K562 (cell line): ENCODE measurements at regions not wholly inside any gene's neighbourhood (a gene's known extent, or its start where the extent isn't known, plus 50 kb on each side); places are given as distances from the start of the nearest gene placed in this dataset.

Experiments
- ATAC-seq: fragments of 200-7000 bp; cut with Tn5 transposase; 3 replicates; pipeline ENCODE4 v1.9.1; 2020; ENCODE audit warnings: moderate library complexity
- BruUV-seq: library from RNA; stranded (reverse); fragments of 400-500 nt; replicated peaks from 2 replicates; lab custom pipeline; 2021; lab: Mats Ljungman, UMichigan
- CTCF ChIA-PET: fragments of 300-600 bp; formaldehyde crosslinking; extraction: SDS; loops from one replicate; lab custom pipeline; 2021; ENCODE audit warnings: low intra/inter-chr PET ratio; lab: Yijun Ruan, JAX
- POLR2A ChIA-PET: fragments of 300-600, 350-650 bp; sonication (Branson Sonifier 250); formaldehyde crosslinking; extraction: SDS; loops from one replicate; lab custom pipeline; 2021; ENCODE audit warnings: antibody characterized with exemption, inconsistent platforms; lab: Yijun Ruan, JAX
- DNase-seq, 4 experiments: peaks; one replicate each; pipeline versions ENCODE4 v3.0.0 to v3.0.0-alpha.2; 2011 to 2018; ENCODE audit warnings: low spot score in 3 of 4, mixed read lengths in 3 of 4; ENCODE audit errors: extremely low read depth in 1 of 4
- FAIRE-seq: peaks from 2 replicates; lab custom pipeline; 2011; peaks lifted over from hg19 to GRCh38; lab: Jason Lieb, UNC
- H2AFZ ChIP-seq: 2 replicates; pipeline ENCODE4 v1.6.0; 2011; ENCODE audit warnings: low read depth, low read length, control low read depth, inconsistent platforms
- H3K27ac ChIP-seq: fragments of 200-600 bp; 3 replicates; pipeline ENCODE4 v1.8.0; 2011; ENCODE audit warnings: low read depth, mild to moderate bottlenecking, control low read depth, inconsistent platforms, low read length, moderate library complexity, mixed read lengths; ENCODE audit errors: extremely low read depth
- H3K27me3 ChIP-seq, 2 experiments: fragments of 300-600 bp in 1 of 2; 2 replicates in 1 of 2; 3 replicates in 1 of 2; pipeline versions ENCODE4 v1.6.0 to v1.8.0; 2011; ENCODE audit warnings: inconsistent platforms in 2 of 2, low read length in 2 of 2, mild to moderate bottlenecking in 1 of 2, mixed read lengths in 1 of 2, moderate library complexity in 1 of 2; ENCODE audit not compliant: control insufficient read depth in 2 of 2, insufficient read depth in 2 of 2
- H3K36me3 ChIP-seq: fragments of 300-600 bp; 3 replicates; pipeline ENCODE4 v1.8.0; 2011; ENCODE audit warnings: mild to moderate bottlenecking, low read length, inconsistent platforms; ENCODE audit not compliant: control insufficient read depth, insufficient read depth
- H3K4me1 ChIP-seq, 2 experiments: fragments of 200-600 bp in 1 of 2; replicated peaks in 1 of 2; 2 replicates in 1 of 2; 3 replicates in 1 of 2; pipeline versions ENCODE4 v1.5.1 to v1.8.0; 2011; ENCODE audit warnings: inconsistent platforms in 2 of 2, low read length in 2 of 2, mild to moderate bottlenecking in 1 of 2, mixed read lengths in 1 of 2, moderate library complexity in 1 of 2; ENCODE audit not compliant: control insufficient read depth in 2 of 2, insufficient read depth in 2 of 2
- H3K4me2 ChIP-seq: 2 replicates; pipeline ENCODE4 v1.6.1; 2011; ENCODE audit warnings: low read length, control low read depth, inconsistent platforms, mixed read lengths; ENCODE audit not compliant: insufficient read depth
- H3K4me3 ChIP-seq: fragments of 200-600 bp; sonication (generic), shearing (Covaris generic); 2 replicates; pipeline ENCODE4 v1.5.1; 2016; ENCODE audit warnings: control low read depth, inconsistent platforms
- H3K79me2 ChIP-seq: fragments of 200-600 bp; 3 replicates; pipeline ENCODE4 v1.8.0; 2011; ENCODE audit warnings: low read length, inconsistent platforms; ENCODE audit not compliant: control insufficient read depth, insufficient read depth
- H3K9ac ChIP-seq, 2 experiments: 2 replicates each; pipeline versions ENCODE4 v1.6.0 to v1.6.1; 2011; ENCODE audit warnings: low read depth in 2 of 2, low read length in 2 of 2, control low read depth in 1 of 2, inconsistent platforms in 1 of 2, mild to moderate bottlenecking in 1 of 2, mixed read lengths in 1 of 2; ENCODE audit not compliant: insufficient read depth in 1 of 2
- H3K9me1 ChIP-seq: one replicate; pipeline ENCODE4 v1.6.0; 2011; ENCODE audit warnings: inconsistent platforms, mild to moderate bottlenecking, low read length, moderate library complexity; ENCODE audit not compliant: control insufficient read depth, insufficient read depth
- H3K9me3 ChIP-seq: replicated peaks from 2 replicates; pipeline ENCODE4 v1.5.1; 2011; ENCODE audit warnings: low read depth, low read length, inconsistent platforms; ENCODE audit not compliant: control insufficient read depth, insufficient read depth
- H4K20me1 ChIP-seq: replicated peaks from 2 replicates; pipeline ENCODE4 v1.6.1; 2011; ENCODE audit warnings: low read length, inconsistent platforms, mixed read lengths; ENCODE audit not compliant: control insufficient read depth, insufficient read depth
- CAMTA2 ChIP-seq: fragments of 250-450 bp; sonication (Bioruptor Pico); conservative IDR thresholded peaks from 2 replicates; pipeline ENCODE4 v1.5.1; 2022
- CCAR2 ChIP-seq: fragments of 200-400 bp; formaldehyde crosslinking; IDR thresholded peaks from 2 replicates; pipeline ENCODE4 v1.6.1; 2017; ENCODE audit warnings: mild to moderate bottlenecking, low read depth, low read length
- CREBBP ChIP-seq: IDR thresholded peaks from one replicate; pipeline ENCODE4 v1.6.1; 2012; ENCODE audit warnings: low read depth, mild to moderate bottlenecking, control low read depth, inconsistent platforms, low read length
- CUX1 ChIP-seq: fragments of 200-800 bp; sonication (Bioruptor generic); IDR thresholded peaks from 2 replicates; pipeline ENCODE4 v1.6.1; 2016; ENCODE audit warnings: missing genetic modification characterization, missing compliant biosample characterization
- DACH1 ChIP-seq: fragments of 450-650 bp; IDR thresholded peaks from 2 replicates; pipeline ENCODE4 v1.6.1; 2018; ENCODE audit not compliant: partially characterized antibody
- NEUROD1 ChIP-seq: fragments of 150-350 bp; IDR thresholded peaks from 2 replicates; pipeline ENCODE4 v1.6.1; 2014; ENCODE audit warnings: borderline replicate concordance, low read length, low read depth; ENCODE audit not compliant: partially characterized antibody
- PHF20 ChIP-seq: fragments of 450-650 bp; IDR thresholded peaks from 2 replicates; pipeline ENCODE4 v1.6.1; 2018; ENCODE audit not compliant: partially characterized antibody
- SREBF1 ChIP-seq: fragments of 150-350 bp; IDR thresholded peaks from 2 replicates; pipeline ENCODE4 v1.6.1; 2014; ENCODE audit warnings: antibody characterized with exemption, low read depth, low read length, borderline replicate concordance
- TRIM25 ChIP-seq: fragments of 450-650 bp; IDR thresholded peaks from 2 replicates; pipeline ENCODE4 v1.7.0; 2016; ENCODE audit warnings: borderline replicate concordance
- ZNF184 ChIP-seq: sonication (generic); formaldehyde crosslinking; IDR thresholded peaks from 2 replicates; pipeline ENCODE4 v1.5.0; 2020; ENCODE audit warnings: missing genetic modification reagents
- ZNF277 ChIP-seq: fragments of 250-450 bp; sonication (Bioruptor Pico); IDR thresholded peaks from 2 replicates; pipeline ENCODE4 v1.8.0; 2022; ENCODE audit warnings: inconsistent platforms, mild to moderate bottlenecking, moderate library complexity, borderline replicate concordance
- ZNF830 ChIP-seq: fragments of 250-450 bp; sonication (Bioruptor Pico); IDR thresholded peaks from 2 replicates; pipeline ENCODE4 v1.5.0; 2021; ENCODE audit warnings: mild to moderate bottlenecking
- WGBS: fragments of 100-300 bp; shearing (Covaris generic); methylation state at CpG from one replicate; pipeline ENCODE4 v1.1.6; 2016; ENCODE audit warnings: low coverage, mixed read lengths; ENCODE audit not compliant: insufficient coverage; ENCODE audit errors: missing lambda C conversion rate; 5-methylcytosine and 5-hydroxymethylcytosine counted together
- in situ Hi-C: fragments of 300-500 bp; cut with MboI; formaldehyde crosslinking; loops from 4 replicates; pipeline ENCODE4 v1.15.0; 2018; ENCODE audit warnings: inconsistent platforms, mixed read lengths
- intact Hi-C: fragments of 100-400 bp; cut with micrococcal nuclease; formaldehyde crosslinking; loops from 2 replicates; pipeline ENCODE4 v1.14.2; 2022

- TF ChIP-seq ZNF184 (CRISPR knock-in tag), result no peak
- TF ChIP-seq DACH1, result no peak
Observed at GRCh38 chr9:115202960-115203751, 85.2 kb upstream of the TNC start (continued).

- POLR2A ChIA-PET, result no interaction called here
- Histone ChIP-seq H3K9me3 (no peaks in the 10 kb centered on the region), H3K4me2 (no peak overlapping the region), H3K4me3 (no peak overlapping the region), H3K27ac (no peak overlapping the region), H3K9ac (no peak overlapping the region), H3K36me3 (no peaks in the 10 kb centered on the region), H3K27me3 (no peaks in the 10 kb centered on the region), H3K79me2 (no peaks in the 10 kb centered on the region), H3K4me1 (no peaks in the 10 kb centered on the region), H3K9me1 (no peaks in the 10 kb centered on the region), H2AFZ (no peak overlapping the region), H4K20me1 (no peaks in the 10 kb centered on the region)
- ATAC-seq (no peak), DNase-seq (no peak), FAIRE-seq (no peak)
- no TSS peak for BruUV-seq
- intact Hi-C loops (no loop called here), in situ Hi-C loops (no loop called here)
- CTCF ChIA-PET, result no interaction called here
- WGBS, result 0% methylated on average over 1 of the region's 1 CpG
- no peak for TF ChIP-seq CAMTA2 (CRISPR knock-in tag)
- TF ChIP-seq CUX1 (CRISPR knock-in tag), result no peak
- no peak for TF ChIP-seq PHF20
- TF ChIP-seq ZNF830 (CRISPR knock-in tag), result no peak
- no peak for TF ChIP-seq TRIM25
- TF ChIP-seq SREBF1, result no peak
- TF ChIP-seq CCAR2, result no peak
- TF ChIP-seq ZNF277, result no peak
- TF ChIP-seq CREBBP, result no peak
- no peak for TF ChIP-seq NEUROD1
Observed at GRCh38 chr9:115204904-115205453, 87.0 kb upstream of the TNC start.
